ENCODE measurements at regions not wholly inside any gene's neighbourhood (a gene's known extent, or its start where the extent isn't known, plus 50 kb on each side); places are given as distances from the start of the nearest gene placed in this dataset.

DNA sequence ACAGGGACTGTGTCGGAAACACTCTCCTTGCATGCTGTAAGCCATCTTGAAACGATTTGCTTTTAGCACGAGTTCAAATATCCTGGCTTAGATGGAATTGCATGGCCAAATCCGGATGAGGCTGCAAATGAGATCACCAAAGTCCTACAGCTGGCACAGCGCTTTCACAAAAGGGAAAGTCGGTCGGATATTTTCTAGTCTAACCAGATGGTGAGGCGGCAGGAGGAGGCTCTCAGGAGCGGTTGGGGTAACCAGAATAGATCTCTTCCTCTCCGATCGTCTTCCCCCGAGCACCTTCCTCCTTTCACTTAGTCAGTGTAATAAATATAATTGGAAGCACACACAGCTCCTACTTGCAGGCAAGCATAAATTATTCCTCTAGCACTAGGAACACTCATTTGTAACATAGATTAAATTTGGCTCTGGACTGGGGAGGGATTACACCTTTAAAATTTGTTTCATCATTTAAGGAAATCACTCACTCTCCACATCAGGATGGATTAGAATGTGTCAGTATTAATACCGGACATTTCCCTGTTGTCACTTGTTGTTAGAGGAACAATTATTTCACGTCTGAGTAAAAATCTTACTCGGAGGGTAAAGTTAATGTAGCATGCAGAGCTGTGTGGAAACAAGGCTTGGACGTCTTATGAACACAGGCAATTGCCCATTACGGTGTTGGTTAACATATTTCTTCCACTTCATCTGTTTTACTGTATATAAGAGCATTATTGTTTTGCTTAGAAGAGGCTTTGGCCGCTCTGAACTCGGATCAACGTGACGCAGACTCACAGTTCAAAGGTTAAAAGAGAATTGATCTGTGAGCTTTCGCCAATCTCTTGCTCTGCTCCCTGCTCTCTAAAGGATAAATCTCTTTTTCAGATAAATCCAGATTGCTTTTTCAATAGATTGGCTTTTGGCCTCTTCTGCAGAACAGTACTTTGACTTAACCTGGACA lies 857.9 kb downstream of the TYW1 start:
- intact Hi-C loops (cut with micrococcal nuclease), result no loop called here
- no peaks in the 10 kb centered on the region for H3K27me3 Mint-ChIP-seq (ENCODE audit: insufficient read depth)
- DNase-seq (ENCODE audit: low spot score), result no peak
- no peaks in the 10 kb centered on the region for H3K4me1 Mint-ChIP-seq (ENCODE audit: low read depth)
- H3K9me3 Mint-ChIP-seq, result peaks cover 53% of the 10 kb centered on the region
- H3K36me3 Mint-ChIP-seq (ENCODE audit: low read depth), result no peaks in the 10 kb centered on the region
- H3K4me3 Mint-ChIP-seq, result no peak overlapping the region
- H3K27ac Mint-ChIP-seq, result no peak overlapping the region

GRCh38 chr7:67855322-67855721 lies 858.7 kb downstream of the TYW1 start:
- H3K4me3 Mint-ChIP-seq, result no peak overlapping the region
- H3K9me3 Mint-ChIP-seq, result peaks cover 56% of the 10 kb centered on the region
- H3K27ac Mint-ChIP-seq, result no peak overlapping the region
- intact Hi-C loops (cut with micrococcal nuclease), result no loop called here
- H3K27me3 Mint-ChIP-seq (ENCODE audit: insufficient read depth), result no peaks in the 10 kb centered on the region
- H3K36me3 Mint-ChIP-seq (ENCODE audit: low read depth), result no peaks in the 10 kb centered on the region
- H3K4me1 Mint-ChIP-seq (ENCODE audit: low read depth), result no peaks in the 10 kb centered on the region
- DNase-seq (ENCODE audit: low spot score), result no peak

GRCh38 chr7:67856046-67856445 lies 859.4 kb downstream of the TYW1 start:
- Mint-ChIP-seq H3K36me3 (ENCODE audit: low read depth) (no peaks in the 10 kb centered on the region), H3K4me1 (ENCODE audit: low read depth) (no peaks in the 10 kb centered on the region), H3K27ac (no peak overlapping the region), H3K4me3 (no peak overlapping the region), H3K27me3 (ENCODE audit: insufficient read depth) (no peaks in the 10 kb centered on the region), H3K9me3 (peaks cover 56% of the 10 kb centered on the region)
- intact Hi-C loops (cut with micrococcal nuclease), result no loop called here
- DNase-seq (ENCODE audit: low spot score), result no peak

DNA sequence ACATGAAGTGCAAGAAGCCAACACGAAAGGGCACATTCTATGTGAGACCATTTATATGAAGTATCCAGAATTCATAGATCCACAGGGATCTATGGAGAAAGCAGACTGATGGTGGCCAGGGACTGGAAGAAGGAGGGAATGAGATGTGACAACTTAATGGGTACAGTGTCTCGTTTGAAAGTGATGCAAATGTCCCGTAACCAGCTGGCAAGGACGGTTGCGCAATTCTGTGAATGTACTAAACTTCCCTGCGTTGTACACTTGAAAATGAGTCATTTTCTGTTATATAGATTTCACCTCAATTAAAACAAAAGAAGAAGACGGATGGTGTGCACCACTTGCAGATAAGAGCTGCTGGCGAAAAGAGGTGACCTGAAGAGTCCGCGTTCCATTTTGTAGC lies 861.1 kb downstream of the TYW1 start:
- no peak for DNase-seq (ENCODE audit: low spot score)
- Mint-ChIP-seq H3K4me3 (no peak overlapping the region), H3K27ac (no peak overlapping the region), H3K36me3 (ENCODE audit: low read depth) (no peaks in the 10 kb centered on the region), H3K27me3 (ENCODE audit: insufficient read depth) (no peaks in the 10 kb centered on the region), H3K9me3 (peaks cover 62% of the 10 kb centered on the region), H3K4me1 (ENCODE audit: low read depth) (no peaks in the 10 kb centered on the region)
- intact Hi-C loops (cut with micrococcal nuclease), result no loop called here

DNA sequence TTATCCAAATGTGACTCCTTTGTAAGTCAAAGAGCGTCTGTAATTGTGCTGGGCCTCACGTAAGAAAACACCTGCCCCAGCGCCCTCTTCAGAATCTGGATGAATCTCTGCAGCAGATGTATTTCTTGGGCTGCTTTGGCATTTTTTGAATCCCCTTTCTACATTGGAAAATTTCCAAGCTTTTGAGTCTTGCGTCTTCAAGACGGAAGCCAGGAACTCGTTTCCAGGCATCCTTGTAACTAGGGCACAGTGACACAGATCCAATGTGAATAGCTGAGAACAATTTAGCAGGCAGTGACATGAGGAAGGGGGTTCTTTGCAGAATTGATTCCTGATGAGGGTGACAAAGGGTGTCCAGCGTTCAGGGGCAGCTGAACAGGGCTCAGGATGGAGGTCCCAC lies 862.3 kb downstream of the TYW1 start:
- H3K4me3 Mint-ChIP-seq, result no peak overlapping the region
- intact Hi-C loops (cut with micrococcal nuclease), result no loop called here
- no peaks in the 10 kb centered on the region for H3K36me3 Mint-ChIP-seq (ENCODE audit: low read depth)
- no peaks in the 10 kb centered on the region for H3K4me1 Mint-ChIP-seq (ENCODE audit: low read depth)
- no peak for DNase-seq (ENCODE audit: low spot score)
- H3K27me3 Mint-ChIP-seq (ENCODE audit: insufficient read depth), result no peaks in the 10 kb centered on the region
- peaks cover 60% of the 10 kb centered on the region for H3K9me3 Mint-ChIP-seq
- H3K27ac Mint-ChIP-seq, result no peak overlapping the region

DNA sequence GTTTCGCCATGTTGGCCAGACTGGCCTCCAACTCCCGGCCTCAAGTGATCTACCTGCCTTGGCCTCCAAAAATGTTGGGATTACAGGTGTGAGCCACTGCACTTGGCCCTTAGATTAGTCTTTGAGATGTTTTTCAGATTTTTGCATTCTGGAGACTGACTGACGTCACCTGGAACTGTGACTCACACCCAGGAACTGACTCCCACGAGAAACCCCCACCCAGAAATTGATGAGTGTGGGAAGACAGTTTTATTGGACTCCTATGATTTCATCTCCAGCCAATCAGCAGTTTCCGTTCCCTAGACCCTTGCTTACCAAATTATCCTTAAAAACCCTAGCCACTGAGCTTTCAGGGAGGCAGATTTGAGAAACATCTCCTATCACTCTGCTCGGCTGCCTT lies 867.3 kb downstream of the TYW1 start:
- no peaks in the 10 kb centered on the region for H3K27me3 Mint-ChIP-seq (ENCODE audit: insufficient read depth)
- peaks cover 56% of the 10 kb centered on the region for H3K9me3 Mint-ChIP-seq
- H3K4me1 Mint-ChIP-seq (ENCODE audit: low read depth), result no peaks in the 10 kb centered on the region
- DNase-seq (ENCODE audit: low spot score), result no peak
- H3K4me3 Mint-ChIP-seq, result no peak overlapping the region
- intact Hi-C loops (cut with micrococcal nuclease), result no loop called here
- no peaks in the 10 kb centered on the region for H3K36me3 Mint-ChIP-seq (ENCODE audit: low read depth)
- H3K27ac Mint-ChIP-seq, result no peak overlapping the region

GRCh38 chr7:67866054-67866453 lies 869.4 kb downstream of the TYW1 start:
- intact Hi-C loops (cut with micrococcal nuclease), result no loop called here
- peaks cover 58% of the 10 kb centered on the region for H3K9me3 Mint-ChIP-seq
- H3K36me3 Mint-ChIP-seq (ENCODE audit: low read depth), result no peaks in the 10 kb centered on the region
- no peak overlapping the region for H3K27ac Mint-ChIP-seq
- no peaks in the 10 kb centered on the region for H3K27me3 Mint-ChIP-seq (ENCODE audit: insufficient read depth)
- no peaks in the 10 kb centered on the region for H3K4me1 Mint-ChIP-seq (ENCODE audit: low read depth)
- DNase-seq (ENCODE audit: low spot score), result no peak
- H3K4me3 Mint-ChIP-seq, result no peak overlapping the region

DNA sequence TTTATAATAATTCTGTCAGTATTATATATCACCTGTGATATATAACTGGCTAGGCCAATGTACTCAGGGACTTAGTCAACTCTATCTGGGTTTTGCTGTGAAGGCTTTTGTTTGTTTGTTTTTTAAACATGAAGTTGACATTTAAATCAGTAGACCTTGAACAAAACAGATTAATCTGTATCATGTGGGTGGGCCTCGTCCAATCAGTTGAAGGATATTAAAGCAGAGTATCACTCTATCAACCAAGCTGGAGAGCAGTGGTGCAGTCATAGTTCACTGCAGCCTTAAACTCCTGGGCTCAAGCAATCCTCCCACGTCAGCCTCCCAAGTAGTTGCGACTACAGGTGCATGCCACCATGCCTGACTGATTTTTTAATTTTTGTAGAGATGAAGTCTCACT lies 870.2 kb downstream of the TYW1 start:
- intact Hi-C loops (cut with micrococcal nuclease), result no loop called here
- no peaks in the 10 kb centered on the region for H3K27me3 Mint-ChIP-seq (ENCODE audit: insufficient read depth)
- DNase-seq (ENCODE audit: low spot score), result no peak
- no peak overlapping the region for H3K4me3 Mint-ChIP-seq
- no peaks in the 10 kb centered on the region for H3K4me1 Mint-ChIP-seq (ENCODE audit: low read depth)
- H3K36me3 Mint-ChIP-seq (ENCODE audit: low read depth), result no peaks in the 10 kb centered on the region
- no peak overlapping the region for H3K27ac Mint-ChIP-seq
- peaks cover 54% of the 10 kb centered on the region for H3K9me3 Mint-ChIP-seq

DNA sequence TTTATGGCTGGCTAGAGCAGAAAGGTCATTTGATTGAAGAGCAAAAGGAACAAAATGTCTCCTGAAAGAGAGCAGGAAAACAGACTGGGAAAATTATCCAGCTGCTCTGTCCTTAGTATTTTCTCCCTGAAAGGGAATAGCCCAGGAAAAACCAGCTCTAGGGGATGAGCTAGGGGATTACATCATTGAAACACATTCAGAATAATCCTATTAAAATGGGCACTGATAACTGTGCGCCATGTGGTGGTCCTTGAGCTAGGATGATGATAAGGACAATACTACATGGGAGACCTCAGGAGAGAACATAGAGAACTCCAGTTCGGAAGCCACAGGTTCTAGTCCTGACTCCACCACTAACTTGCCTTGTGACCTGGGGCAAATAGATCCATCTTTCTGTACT lies 873.8 kb downstream of the TYW1 start:
- no peak for DNase-seq (ENCODE audit: low spot score)
- H3K27me3 Mint-ChIP-seq (ENCODE audit: insufficient read depth), result no peaks in the 10 kb centered on the region
- intact Hi-C loops (cut with micrococcal nuclease), result no loop called here
- no peaks in the 10 kb centered on the region for H3K36me3 Mint-ChIP-seq (ENCODE audit: low read depth)
- no peak overlapping the region for H3K4me3 Mint-ChIP-seq
- no peak overlapping the region for H3K27ac Mint-ChIP-seq
- H3K9me3 Mint-ChIP-seq, result peaks cover 40% of the 10 kb centered on the region
- no peaks in the 10 kb centered on the region for H3K4me1 Mint-ChIP-seq (ENCODE audit: low read depth)

- no peak for DNase-seq (ENCODE audit: low spot score)
- intact Hi-C loops (cut with micrococcal nuclease), result no loop called here
- no peaks in the 10 kb centered on the region for H3K36me3 Mint-ChIP-seq (ENCODE audit: low read depth)
- no peak overlapping the region for H3K4me3 Mint-ChIP-seq
- peaks cover 40% of the 10 kb centered on the region for H3K9me3 Mint-ChIP-seq
- H3K27me3 Mint-ChIP-seq (ENCODE audit: insufficient read depth), result no peaks in the 10 kb centered on the region
- H3K4me1 Mint-ChIP-seq (ENCODE audit: low read depth), result no peaks in the 10 kb centered on the region
- H3K27ac Mint-ChIP-seq, result no peak overlapping the region
These were observed 878.9 kb downstream of the TYW1 start for GRCh38 chr7:67875558-67875957.

DNA sequence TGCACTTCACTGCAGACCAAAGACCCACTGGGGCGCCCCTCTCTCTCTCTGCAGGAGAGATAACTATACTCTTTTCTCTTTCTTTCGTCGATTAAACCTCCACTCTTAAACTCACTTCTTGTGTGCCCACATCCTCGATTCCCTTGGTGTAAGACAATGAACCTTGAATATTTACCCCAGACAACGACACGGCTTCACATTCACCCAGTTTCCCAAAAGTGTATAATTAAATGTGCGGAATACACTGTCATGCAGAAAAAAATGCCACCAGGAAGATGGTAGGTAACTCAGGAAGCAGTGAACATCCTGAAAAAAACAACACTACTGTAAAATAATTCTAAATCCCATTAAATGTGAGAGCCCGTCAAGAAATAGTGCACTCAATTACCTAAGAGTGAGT lies 882.2 kb downstream of the TYW1 start:
- DNase-seq (ENCODE audit: low spot score), result no peak
- H3K4me1 Mint-ChIP-seq (ENCODE audit: low read depth), result no peaks in the 10 kb centered on the region
- H3K36me3 Mint-ChIP-seq (ENCODE audit: low read depth), result no peaks in the 10 kb centered on the region
- no peak overlapping the region for H3K27ac Mint-ChIP-seq
- intact Hi-C loops (cut with micrococcal nuclease), result no loop called here
- no peaks in the 10 kb centered on the region for H3K27me3 Mint-ChIP-seq (ENCODE audit: insufficient read depth)
- H3K9me3 Mint-ChIP-seq, result peaks cover 34% of the 10 kb centered on the region
- no peak overlapping the region for H3K4me3 Mint-ChIP-seq

DNA sequence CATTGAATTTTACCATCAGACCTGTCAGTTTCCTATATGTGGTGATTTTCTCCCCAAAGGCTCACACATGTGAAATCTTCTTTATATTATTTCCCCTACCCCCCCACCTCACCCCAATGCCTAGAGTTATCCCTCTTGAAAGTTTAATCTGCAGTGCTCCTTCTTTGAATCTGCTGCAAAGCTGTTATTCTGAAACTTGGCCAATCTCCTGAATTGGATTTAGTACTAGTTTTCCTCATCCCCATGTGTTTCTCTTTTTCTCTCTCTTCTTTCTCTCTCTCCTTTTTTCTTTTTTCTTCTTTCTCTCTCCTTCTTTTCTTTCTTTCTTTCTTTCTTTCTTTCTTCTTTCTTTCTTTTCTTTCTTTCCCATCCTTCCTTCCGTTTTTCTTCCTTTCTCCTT lies 886.2 kb downstream of the TYW1 start:
- no peaks in the 10 kb centered on the region for H3K4me1 Mint-ChIP-seq (ENCODE audit: low read depth)

GRCh38 chr7:67890316-67890715 lies 893.7 kb downstream of the TYW1 start:
- no peak for DNase-seq (ENCODE audit: low spot score)
- no peak overlapping the region for H3K27ac Mint-ChIP-seq
- no peaks in the 10 kb centered on the region for H3K4me1 Mint-ChIP-seq (ENCODE audit: low read depth)
- H3K27me3 Mint-ChIP-seq (ENCODE audit: insufficient read depth), result no peaks in the 10 kb centered on the region
- intact Hi-C loops (cut with micrococcal nuclease), result no loop called here
- no peak overlapping the region for H3K4me3 Mint-ChIP-seq
- peaks cover 29% of the 10 kb centered on the region for H3K9me3 Mint-ChIP-seq
- no peaks in the 10 kb centered on the region for H3K36me3 Mint-ChIP-seq (ENCODE audit: low read depth)

More for the DNA sequence above, 886.2 kb downstream of the TYW1 start:
- H3K27ac Mint-ChIP-seq, result no peak overlapping the region
- intact Hi-C loops (cut with micrococcal nuclease), result no loop called here
- no peak overlapping the region for H3K4me3 Mint-ChIP-seq
- no peaks in the 10 kb centered on the region for H3K27me3 Mint-ChIP-seq (ENCODE audit: insufficient read depth)
- H3K9me3 Mint-ChIP-seq, result peaks cover 39% of the 10 kb centered on the region
- H3K36me3 Mint-ChIP-seq (ENCODE audit: low read depth), result no peaks in the 10 kb centered on the region
- no peak for DNase-seq (ENCODE audit: low spot score)

DNA sequence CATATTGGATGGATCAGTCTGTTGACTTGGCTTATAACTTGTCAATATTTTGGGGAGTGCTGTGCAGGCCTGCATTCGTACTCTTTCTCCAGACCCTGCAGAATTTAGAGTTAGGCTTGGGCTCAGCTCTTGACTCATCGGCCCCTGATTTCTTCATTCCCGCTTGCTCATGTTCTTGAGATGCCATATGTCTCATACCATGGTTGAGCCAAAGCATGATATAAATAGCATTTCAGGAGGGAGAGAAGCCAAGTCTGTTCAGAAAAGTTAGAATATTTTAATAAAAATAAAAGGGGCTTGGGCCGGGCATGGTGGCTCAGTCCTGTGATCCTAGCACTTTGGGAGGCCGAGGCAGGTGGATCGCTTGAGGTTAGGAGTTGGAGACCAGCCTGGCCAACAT lies 898.1 kb downstream of the TYW1 start:
- no peak for DNase-seq (ENCODE audit: low spot score)
- Mint-ChIP-seq H3K4me3 (no peak overlapping the region), H3K4me1 (ENCODE audit: low read depth) (no peaks in the 10 kb centered on the region), H3K27ac (no peak overlapping the region), H3K36me3 (ENCODE audit: low read depth) (no peaks in the 10 kb centered on the region), H3K27me3 (ENCODE audit: insufficient read depth) (no peaks in the 10 kb centered on the region), H3K9me3 (peaks cover 33% of the 10 kb centered on the region)
- intact Hi-C loops (cut with micrococcal nuclease), result no loop called here

All from activated T-helper 1 cell treated with anti-CD3 and anti-CD28 coated beads, Interleukin-12 subunit alpha, Interleukin-12 subunit beta, Interleukin-2, Interleukin-4 antibody, amounts not matched to agents 30 ng/mL and 10 ng/mL and 1 ng/mL, durations not matched to agents 14 hours and 24 hours and 36 hours (primary cell).